Liver (tissue), 3 donors: ENCODE measurements at regions not wholly inside any gene's neighbourhood (a gene's known extent, or its start where the extent isn't known, plus 50 kb on each side); places are given as distances from the start of the nearest gene placed in this dataset.

ENCODE experiments used
- GABPA ChIP-seq, 2 donors: IDR thresholded peaks in 1 of 2; conservative IDR thresholded peaks in 1 of 2; 2 replicates each; pipeline ENCODE4 v1.6.1; 2016; ENCODE audit warnings: antibody characterized with exemption in 2 of 2, mild to moderate bottlenecking in 1 of 2, moderate library complexity in 1 of 2
- TF ChIP-seq, protein P1 (sequence below): fragments of 150-350 bp; IDR thresholded peaks from 2 replicates; pipeline ENCODE4 v1.5.1; 2017; ENCODE audit warnings: improper control_type of control experiment, low read depth, low read length; ENCODE audit not compliant: missing input control
- TF ChIP-seq, protein P2 (sequence below): IDR thresholded peaks from 2 replicates; pipeline ENCODE4 v1.6.1; 2016; ENCODE audit warnings: antibody characterized with exemption, mild to moderate bottlenecking
- donor health status: healthy.
- donor health status: healthy.

DNA sequence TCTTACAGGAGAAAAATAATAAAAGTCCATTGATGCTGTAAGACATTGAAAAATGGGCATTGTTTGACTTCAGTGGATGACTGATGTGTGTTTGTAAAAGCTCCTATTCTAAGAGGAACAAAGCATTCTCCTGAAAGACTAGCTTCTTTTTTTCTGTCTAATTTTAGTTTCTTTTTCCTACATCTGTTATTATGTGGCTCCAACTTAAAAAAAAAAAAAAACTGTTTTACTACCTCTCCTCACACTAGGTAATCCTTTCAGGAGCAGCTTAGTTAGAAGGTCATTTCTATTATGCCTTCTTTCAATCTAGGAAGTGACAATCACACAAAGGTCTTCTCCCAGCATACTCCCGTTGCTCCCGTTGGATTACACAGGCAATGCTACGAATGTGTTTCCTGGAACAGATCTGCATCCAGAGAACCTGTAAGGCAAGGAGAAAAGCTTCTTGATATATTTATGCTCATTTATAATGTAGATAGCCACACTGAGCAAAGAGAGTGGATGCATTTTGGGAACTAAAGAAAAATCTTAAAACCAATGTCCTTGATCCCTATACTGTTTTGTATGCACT, 595.1 kb upstream of the CCDC179 start:
- TF ChIP-seq, protein P1, sequence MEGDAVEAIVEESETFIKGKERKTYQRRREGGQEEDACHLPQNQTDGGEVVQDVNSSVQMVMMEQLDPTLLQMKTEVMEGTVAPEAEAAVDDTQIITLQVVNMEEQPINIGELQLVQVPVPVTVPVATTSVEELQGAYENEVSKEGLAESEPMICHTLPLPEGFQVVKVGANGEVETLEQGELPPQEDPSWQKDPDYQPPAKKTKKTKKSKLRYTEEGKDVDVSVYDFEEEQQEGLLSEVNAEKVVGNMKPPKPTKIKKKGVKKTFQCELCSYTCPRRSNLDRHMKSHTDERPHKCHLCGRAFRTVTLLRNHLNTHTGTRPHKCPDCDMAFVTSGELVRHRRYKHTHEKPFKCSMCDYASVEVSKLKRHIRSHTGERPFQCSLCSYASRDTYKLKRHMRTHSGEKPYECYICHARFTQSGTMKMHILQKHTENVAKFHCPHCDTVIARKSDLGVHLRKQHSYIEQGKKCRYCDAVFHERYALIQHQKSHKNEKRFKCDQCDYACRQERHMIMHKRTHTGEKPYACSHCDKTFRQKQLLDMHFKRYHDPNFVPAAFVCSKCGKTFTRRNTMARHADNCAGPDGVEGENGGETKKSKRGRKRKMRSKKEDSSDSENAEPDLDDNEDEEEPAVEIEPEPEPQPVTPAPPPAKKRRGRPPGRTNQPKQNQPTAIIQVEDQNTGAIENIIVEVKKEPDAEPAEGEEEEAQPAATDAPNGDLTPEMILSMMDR = no peak
- TF ChIP-seq, protein P2, sequence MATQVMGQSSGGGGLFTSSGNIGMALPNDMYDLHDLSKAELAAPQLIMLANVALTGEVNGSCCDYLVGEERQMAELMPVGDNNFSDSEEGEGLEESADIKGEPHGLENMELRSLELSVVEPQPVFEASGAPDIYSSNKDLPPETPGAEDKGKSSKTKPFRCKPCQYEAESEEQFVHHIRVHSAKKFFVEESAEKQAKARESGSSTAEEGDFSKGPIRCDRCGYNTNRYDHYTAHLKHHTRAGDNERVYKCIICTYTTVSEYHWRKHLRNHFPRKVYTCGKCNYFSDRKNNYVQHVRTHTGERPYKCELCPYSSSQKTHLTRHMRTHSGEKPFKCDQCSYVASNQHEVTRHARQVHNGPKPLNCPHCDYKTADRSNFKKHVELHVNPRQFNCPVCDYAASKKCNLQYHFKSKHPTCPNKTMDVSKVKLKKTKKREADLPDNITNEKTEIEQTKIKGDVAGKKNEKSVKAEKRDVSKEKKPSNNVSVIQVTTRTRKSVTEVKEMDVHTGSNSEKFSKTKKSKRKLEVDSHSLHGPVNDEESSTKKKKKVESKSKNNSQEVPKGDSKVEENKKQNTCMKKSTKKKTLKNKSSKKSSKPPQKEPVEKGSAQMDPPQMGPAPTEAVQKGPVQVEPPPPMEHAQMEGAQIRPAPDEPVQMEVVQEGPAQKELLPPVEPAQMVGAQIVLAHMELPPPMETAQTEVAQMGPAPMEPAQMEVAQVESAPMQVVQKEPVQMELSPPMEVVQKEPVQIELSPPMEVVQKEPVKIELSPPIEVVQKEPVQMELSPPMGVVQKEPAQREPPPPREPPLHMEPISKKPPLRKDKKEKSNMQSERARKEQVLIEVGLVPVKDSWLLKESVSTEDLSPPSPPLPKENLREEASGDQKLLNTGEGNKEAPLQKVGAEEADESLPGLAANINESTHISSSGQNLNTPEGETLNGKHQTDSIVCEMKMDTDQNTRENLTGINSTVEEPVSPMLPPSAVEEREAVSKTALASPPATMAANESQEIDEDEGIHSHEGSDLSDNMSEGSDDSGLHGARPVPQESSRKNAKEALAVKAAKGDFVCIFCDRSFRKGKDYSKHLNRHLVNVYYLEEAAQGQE = no peak
- no peak for TF ChIP-seq GABPA (IDR thresholded peaks at IDR 0.05 in 1 of 2, conservative IDR thresholded peaks at IDR 0.05 in 1 of 2)
